GM23338 (cell line): ENCODE measurements at regions not wholly inside any gene's neighbourhood (a gene's known extent, or its start where the extent isn't known, plus 50 kb on each side); places are given as distances from the start of the nearest gene placed in this dataset.

ENCODE experiments used
- CREB1 ChIP-seq: fragments of 250-450 bp; sonication (Bioruptor Pico); IDR thresholded peaks from 2 replicates; pipeline ENCODE4 v1.5.0; 2020; ENCODE audit warnings: low read depth, mild to moderate bottlenecking, moderate library complexity
- CTCF ChIP-seq, 2 experiments: fragments of 200-600 bp in 1 of 2; sonication (generic) in 1 of 2; conservative IDR thresholded peaks; 2 replicates each; pipeline versions ENCODE4 v1.5.1 to v1.6.1; 2016 to 2017; ENCODE audit warnings: antibody characterized with exemption in 2 of 2, low read depth in 2 of 2, mild to moderate bottlenecking in 2 of 2, moderate library complexity in 1 of 2
- ETS1 ChIP-seq: IDR thresholded peaks from 2 replicates; pipeline ENCODE4 v1.6.1; 2016; ENCODE audit warnings: antibody characterized with exemption
- EZH2 ChIP-seq: fragments of 200-600 bp; sonication (generic); IDR thresholded peaks from one replicate; pipeline ENCODE4 v1.8.0; 2017; ENCODE audit warnings: antibody characterized with exemption, mild to moderate bottlenecking, low read depth; ENCODE audit not compliant: unreplicated experiment
- REST ChIP-seq: IDR thresholded peaks from one replicate; pipeline ENCODE4 v1.6.1; 2018; ENCODE audit warnings: antibody characterized with exemption; ENCODE audit not compliant: unreplicated experiment

GRCh38 chr6:11831653-11832052, 53.0 kb upstream of the ADTRP start:
- TF ChIP-seq CTCF (conservative IDR thresholded peaks at IDR 0.05; ENCODE audit: low read depth in 2 of 2) (no peak), CREB1 (no peak), EZH2 (no peak), REST (no peak), ETS1 (no peak)
